ENCODE measurements at regions not wholly inside any gene's neighbourhood (a gene's known extent, or its start where the extent isn't known, plus 50 kb on each side); places are given as distances from the start of the nearest gene placed in this dataset.

GRCh38 chr15:96612917-96613316, 282.4 kb downstream of the NR2F2 start:
- TF ChIP-seq YY1 (IDR thresholded peaks at IDR 0.05; ENCODE audit: low read depth) (no peak), ZBTB7A (IDR thresholded peaks at IDR 0.05; ENCODE audit: low read depth) (no peak), NFIC (IDR thresholded peaks at IDR 0.05) (no peak), CREB1 (IDR thresholded peaks at IDR 0.05; ENCODE audit: low read depth) (no peak), EGR1 (IDR thresholded peaks at IDR 0.05) (no peak), REST (IDR thresholded peaks at IDR 0.05; ENCODE audit: low read depth) (no peak), FOXM1 (IDR thresholded peaks at IDR 0.05; ENCODE audit: borderline replicate concordance, low read depth) (no peak), TEAD4 (IDR thresholded peaks at IDR 0.05) (no peak)
